Effector memory CD4-positive, alpha-beta T cell (primary cell): ENCODE measurements at regions not wholly inside any gene's neighbourhood (a gene's known extent, or its start where the extent isn't known, plus 50 kb on each side); places are given as distances from the start of the nearest gene placed in this dataset.

Experiments used
- DNase-seq, 3 donors: peaks; one replicate each; pipeline ENCODE4 v3.0.0-alpha.2; 2020
- H3K27ac ChIP-seq: 2 replicates; pipeline ENCODE4 v1.7.0; 2013; ENCODE audit warnings: mild to moderate bottlenecking, low read length, moderate library complexity; ENCODE audit not compliant: insufficient read depth, poor library complexity, severe bottlenecking
- H3K27me3 ChIP-seq: replicated peaks from 2 replicates; pipeline ENCODE4 v1.7.0; 2013; ENCODE audit warnings: mild to moderate bottlenecking, low read length; ENCODE audit not compliant: insufficient read depth, control insufficient read depth, poor library complexity, severe bottlenecking
- H3K36me3 ChIP-seq: 2 replicates; pipeline ENCODE4 v1.7.0; 2013; ENCODE audit warnings: mild to moderate bottlenecking, low read length, moderate library complexity; ENCODE audit not compliant: control insufficient read depth, insufficient read depth
- H3K4me1 ChIP-seq: 2 replicates; pipeline ENCODE4 v1.7.0; 2013; ENCODE audit warnings: low read length, mild to moderate bottlenecking; ENCODE audit not compliant: control insufficient read depth, insufficient read depth, poor library complexity, severe bottlenecking
- H3K4me3 ChIP-seq: 2 replicates; pipeline ENCODE4 v1.7.0; 2013; ENCODE audit warnings: low read length, low read depth, mild to moderate bottlenecking; ENCODE audit not compliant: insufficient read depth, poor library complexity, severe bottlenecking
- H3K9me3 ChIP-seq: 2 replicates; pipeline ENCODE4 v1.7.0; 2013; ENCODE audit warnings: mild to moderate bottlenecking, low read length, moderate library complexity; ENCODE audit not compliant: control insufficient read depth

GRCh38 chr4:122293374-122294365, 85.1 kb upstream of the ADAD1 start:
- no peak overlapping the region for H3K4me3 ChIP-seq
- no peaks in the 10 kb centered on the region for H3K4me1 ChIP-seq
- H3K9me3 ChIP-seq: no peaks in the 10 kb centered on the region
- peaks cover 21% of the 10 kb centered on the region for H3K36me3 ChIP-seq
- no peak for DNase-seq
- H3K27ac ChIP-seq: no peak overlapping the region
- H3K27me3 ChIP-seq: no peaks in the 10 kb centered on the region

GRCh38 chr4:122297694-122298093, 81.1 kb upstream of the ADAD1 start:
- peaks cover 29% of the 10 kb centered on the region for H3K36me3 ChIP-seq
- H3K9me3 ChIP-seq: no peaks in the 10 kb centered on the region
- no peak overlapping the region for H3K4me3 ChIP-seq
- no peaks in the 10 kb centered on the region for H3K27me3 ChIP-seq
- H3K4me1 ChIP-seq: no peaks in the 10 kb centered on the region
- no peak overlapping the region for H3K27ac ChIP-seq
- no peak for DNase-seq

GRCh38 chr4:122300776-122301175, 78.0 kb upstream of the ADAD1 start:
- no peak for DNase-seq
- peaks cover 19% of the 10 kb centered on the region for H3K36me3 ChIP-seq

DNA sequence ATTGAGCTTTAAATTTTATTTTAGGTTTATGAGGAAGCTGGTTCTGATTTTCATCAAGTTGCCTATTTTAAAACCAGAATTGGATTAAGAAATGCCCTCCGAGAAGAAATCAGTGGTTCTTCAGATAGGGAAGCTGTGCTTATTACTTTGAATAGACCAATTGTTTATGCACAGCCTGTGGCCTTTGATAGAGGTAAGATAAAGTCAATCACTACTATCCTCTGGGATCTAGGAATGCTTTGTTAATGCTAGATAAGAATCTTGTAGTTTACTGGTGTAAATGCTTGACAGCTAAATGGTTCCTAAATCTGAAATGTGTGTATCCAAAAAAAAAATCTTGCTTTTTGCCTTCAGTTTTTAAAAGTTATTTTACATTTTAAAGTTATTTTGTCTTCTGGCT, 73.0 kb upstream of the ADAD1 start:
- H3K27ac ChIP-seq: no peak overlapping the region
- no peaks in the 10 kb centered on the region for H3K27me3 ChIP-seq
- peaks cover 32% of the 10 kb centered on the region for H3K36me3 ChIP-seq
- no peaks in the 10 kb centered on the region for H3K4me1 ChIP-seq
- DNase-seq: no peak
- no peaks in the 10 kb centered on the region for H3K9me3 ChIP-seq
- no peak overlapping the region for H3K4me3 ChIP-seq

More at GRCh38 chr4:122300776-122301175, 78.0 kb upstream of the ADAD1 start:
- H3K9me3 ChIP-seq: no peaks in the 10 kb centered on the region
- no peaks in the 10 kb centered on the region for H3K4me1 ChIP-seq
- no peaks in the 10 kb centered on the region for H3K27me3 ChIP-seq
- H3K4me3 ChIP-seq: no peak overlapping the region
- no peak overlapping the region for H3K27ac ChIP-seq

GRCh38 chr4:122309988-122310626, 68.7 kb upstream of the ADAD1 start:
- H3K9me3 ChIP-seq: no peaks in the 10 kb centered on the region
- H3K27ac ChIP-seq: no peak overlapping the region
- no peaks in the 10 kb centered on the region for H3K4me1 ChIP-seq
- no peaks in the 10 kb centered on the region for H3K27me3 ChIP-seq
- no peak overlapping the region for H3K4me3 ChIP-seq
- DNase-seq: no peak
- H3K36me3 ChIP-seq: peaks cover 23% of the 10 kb centered on the region

DNA sequence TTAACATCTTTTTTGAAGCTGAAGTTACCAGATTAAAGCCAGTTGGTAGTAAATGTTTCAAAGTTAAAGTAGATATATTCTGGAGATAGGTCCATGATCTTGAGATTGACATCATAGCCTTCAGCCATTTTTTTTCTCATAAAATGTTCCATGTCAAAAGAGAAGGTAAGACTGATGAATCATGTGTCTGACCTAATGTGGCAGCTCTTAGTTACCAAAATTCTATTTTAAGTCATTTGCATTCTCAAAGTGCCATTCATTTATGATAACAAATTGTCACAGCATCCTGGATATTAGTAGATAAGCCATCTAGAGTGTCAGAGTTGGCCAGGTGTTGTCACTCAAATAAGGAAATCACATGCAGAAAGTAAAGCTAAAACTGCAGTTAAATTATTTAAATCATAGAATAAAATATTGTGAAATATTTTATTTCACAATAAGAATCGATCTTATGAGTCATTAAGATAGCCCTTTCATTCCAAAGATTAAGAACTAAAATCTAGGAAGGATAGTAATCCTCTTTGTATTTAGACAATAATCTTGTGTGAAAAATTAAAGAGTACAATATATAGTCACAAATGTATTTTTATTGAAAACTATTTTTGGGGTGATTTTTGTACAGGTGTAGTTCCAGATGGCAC, 65.7 kb upstream of the ADAD1 start:
- Histone ChIP-seq H3K36me3 (peaks cover 27% of the 10 kb centered on the region), H3K27ac (no peak overlapping the region), H3K4me3 (no peak overlapping the region), H3K27me3 (no peaks in the 10 kb centered on the region), H3K9me3 (no peaks in the 10 kb centered on the region), H3K4me1 (no peaks in the 10 kb centered on the region)
- no peak for DNase-seq

DNA sequence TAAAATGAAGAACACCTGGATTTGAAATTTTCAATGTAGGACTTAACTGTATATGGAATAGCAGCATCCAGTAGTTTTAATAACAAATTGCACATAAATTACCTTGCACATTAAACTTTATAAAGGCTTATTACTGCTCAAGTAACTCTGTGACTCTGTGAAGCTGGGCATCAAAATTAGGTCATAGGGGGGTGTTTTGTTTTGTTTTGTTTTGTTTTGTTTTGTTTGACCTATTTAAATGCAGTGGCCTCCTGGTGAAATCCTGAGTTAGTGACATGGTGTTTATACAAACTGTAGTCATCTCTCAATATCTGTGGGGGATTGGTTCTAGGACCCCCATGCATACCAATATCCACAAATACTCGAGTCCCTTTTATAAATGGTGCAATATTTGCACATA, 51.9 kb upstream of the ADAD1 start:
- DNase-seq: no peak
- Histone ChIP-seq H3K27ac (no peak overlapping the region), H3K9me3 (no peaks in the 10 kb centered on the region), H3K4me1 (no peaks in the 10 kb centered on the region), H3K27me3 (no peaks in the 10 kb centered on the region), H3K36me3 (peaks cover 35% of the 10 kb centered on the region), H3K4me3 (no peak overlapping the region)

DNA sequence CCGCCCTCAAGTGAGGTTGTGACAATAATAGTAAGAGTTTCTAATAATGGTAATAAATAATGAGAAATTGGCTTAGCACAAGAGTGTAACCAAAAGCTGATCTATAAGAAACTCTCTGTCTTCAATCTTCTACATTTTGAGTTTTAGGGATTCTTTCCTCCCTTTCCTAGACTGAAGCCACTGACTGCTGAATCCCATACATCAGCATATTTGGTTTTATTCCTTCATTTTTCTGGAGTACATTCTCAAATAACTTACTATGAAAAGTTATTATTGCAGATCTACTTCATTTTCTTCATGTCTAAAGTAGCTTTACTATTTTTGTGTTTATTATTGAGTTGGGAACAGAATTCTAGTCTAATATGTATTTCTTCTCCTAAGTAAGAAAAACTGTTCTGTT, 49.9 kb upstream of the ADAD1 start:
- no peak for DNase-seq
- H3K27me3 ChIP-seq: no peaks in the 10 kb centered on the region
- peaks cover 38% of the 10 kb centered on the region for H3K36me3 ChIP-seq
- H3K27ac ChIP-seq: no peak overlapping the region
- no peak overlapping the region for H3K4me3 ChIP-seq
- H3K9me3 ChIP-seq: no peaks in the 10 kb centered on the region
- no peaks in the 10 kb centered on the region for H3K4me1 ChIP-seq
